ENCODE measurements at regions not wholly inside any gene's neighbourhood (a gene's known extent, or its start where the extent isn't known, plus 50 kb on each side); places are given as distances from the start of the nearest gene placed in this dataset.

GRCh38 chr18:51731070-51731469 is 533.6 kb upstream of the MEX3C start:
- no peak for TF ChIP-seq CSRNP3 (CRISPR knock-in tag; IDR thresholded peaks at IDR 0.05)
- TF ChIP-seq TCF4 (CRISPR knock-in tag; IDR thresholded peaks at IDR 0.05; ENCODE audit: borderline replicate concordance) = no peak
- TF ChIP-seq PPARA (CRISPR knock-in tag; IDR thresholded peaks at IDR 0.05; ENCODE audit: borderline replicate concordance) = no peak
- no peak for TF ChIP-seq CREB5 (CRISPR knock-in tag; IDR thresholded peaks at IDR 0.05; ENCODE audit: low read depth)
- no peak for TF ChIP-seq ZNF565 (CRISPR knock-in tag; conservative IDR thresholded peaks at IDR 0.05; ENCODE audit: low read depth)
- TF ChIP-seq ESRRG (CRISPR knock-in tag; IDR thresholded peaks at IDR 0.05) = no peak
- TF ChIP-seq ARNTL (CRISPR knock-in tag; IDR thresholded peaks at IDR 0.05; ENCODE audit: borderline replicate concordance, low read depth) = no peak
- no peak for ATAC-seq

GRCh38 chr18:51734576-51734975 is 537.1 kb upstream of the MEX3C start:
- no peak for ATAC-seq
- TF ChIP-seq CREB5 (CRISPR knock-in tag; IDR thresholded peaks at IDR 0.05; ENCODE audit: low read depth) (no peak), ZNF70 (CRISPR knock-in tag; IDR thresholded peaks at IDR 0.05) (no peak), ISL1 (CRISPR knock-in tag; IDR thresholded peaks at IDR 0.05) (no peak), ARNTL (CRISPR knock-in tag; IDR thresholded peaks at IDR 0.05; ENCODE audit: borderline replicate concordance, low read depth) (no peak), GLIS3 (CRISPR knock-in tag; IDR thresholded peaks at IDR 0.05) (no peak), SNAI2 (CRISPR knock-in tag; IDR thresholded peaks at IDR 0.05) (no peak)

GRCh38 chr18:51739044-51739666 is 541.7 kb upstream of the MEX3C start:
- TF ChIP-seq OSR1 (CRISPR knock-in tag; IDR thresholded peaks at IDR 0.05) (no peak), ZNF8 (CRISPR knock-in tag; IDR thresholded peaks at IDR 0.05) (no peak), POU6F1 (CRISPR knock-in tag; IDR thresholded peaks at IDR 0.05; ENCODE audit: borderline replicate concordance, low read depth) (no peak), ZNF565 (CRISPR knock-in tag; conservative IDR thresholded peaks at IDR 0.05; ENCODE audit: low read depth) (no peak), PPARA (CRISPR knock-in tag; IDR thresholded peaks at IDR 0.05; ENCODE audit: borderline replicate concordance) (no peak), CREB5 (CRISPR knock-in tag; IDR thresholded peaks at IDR 0.05; ENCODE audit: low read depth) (no peak), GLIS3 (CRISPR knock-in tag; IDR thresholded peaks at IDR 0.05) (no peak), ZC3H10 (CRISPR knock-in tag; IDR thresholded peaks at IDR 0.05) (no peak), TOX (CRISPR knock-in tag; IDR thresholded peaks at IDR 0.05; ENCODE audit: borderline replicate concordance) (no peak), BACH2 (CRISPR knock-in tag; IDR thresholded peaks at IDR 0.05; ENCODE audit: borderline replicate concordance) (no peak), TCF4 (CRISPR knock-in tag; IDR thresholded peaks at IDR 0.05; ENCODE audit: borderline replicate concordance) (no peak), CSRNP3 (CRISPR knock-in tag; IDR thresholded peaks at IDR 0.05) (no peak), ZFP3 (CRISPR knock-in tag; IDR thresholded peaks at IDR 0.05) (no peak), ZFP30 (CRISPR knock-in tag; IDR thresholded peaks at IDR 0.05) (no peak), SNAI2 (CRISPR knock-in tag; IDR thresholded peaks at IDR 0.05) (no peak), ESRRG (CRISPR knock-in tag; IDR thresholded peaks at IDR 0.05) (no peak), ZNF70 (CRISPR knock-in tag; IDR thresholded peaks at IDR 0.05) (no peak), TSHZ2 (CRISPR knock-in tag; IDR thresholded peaks at IDR 0.05) (no peak)
- ATAC-seq = no peak

Measured in SK-N-SH treated with all-trans-retinoic acid at 6 μM for 48 hours (cell line).